ENCODE measurements at regions not wholly inside any gene's neighbourhood (a gene's known extent, or its start where the extent isn't known, plus 50 kb on each side); places are given as distances from the start of the nearest gene placed in this dataset.

- TF ChIP-seq POLR2A (IDR thresholded peaks at IDR 0.05; ENCODE audit: low read length) (no peak), GATA1 (IDR thresholded peaks at IDR 0.05; ENCODE audit: low read depth, low read length) (no peak)
Measured at GRCh38 chr20:4449957-4450715, 201.0 kb upstream of the ADRA1D start.

All from erythroblast (primary cell).